ENCODE measurements at regions not wholly inside any gene's neighbourhood (a gene's known extent, or its start where the extent isn't known, plus 50 kb on each side); places are given as distances from the start of the nearest gene placed in this dataset.

- TF ChIP-seq CTCF (conservative IDR thresholded peaks at IDR 0.05) (peak; percentile 98), ZFX (IDR thresholded peaks at IDR 0.05) (no peak)
These were observed 503.5 kb upstream of the PKN2 start for GRCh38 chr1:88180449-88181108.

Measured in C4-2B (cell line).